DMS53 (cell line): ENCODE measurements at regions not wholly inside any gene's neighbourhood (a gene's known extent, or its start where the extent isn't known, plus 50 kb on each side); places are given as distances from the start of the nearest gene placed in this dataset.
A peak's percentile ranks its signal among the peaks of the same experiment; 100 is the strongest.

ENCODE experiments used
- DNase-seq: peaks from one replicate; lab custom pipeline; 2025; lab: John Stamatoyannopoulos, UW

DNA sequence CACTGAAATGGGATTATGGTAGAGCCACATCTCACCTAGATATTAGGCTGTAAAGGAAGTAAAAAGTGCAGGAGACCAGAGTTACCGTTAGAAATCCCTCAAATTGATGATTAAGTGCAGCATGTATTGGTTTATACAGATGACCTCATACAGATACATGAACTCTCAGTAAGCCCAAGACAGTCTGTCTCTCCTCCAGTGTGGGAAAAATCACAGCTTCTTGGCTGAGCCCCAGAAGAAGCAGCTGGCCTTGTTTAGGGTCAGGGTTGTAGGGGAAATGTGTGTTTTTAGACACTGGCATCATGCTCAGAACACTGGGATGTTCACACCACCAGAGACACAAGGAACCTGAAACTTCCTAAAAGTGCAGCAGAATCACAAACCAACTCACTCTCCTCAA is 135.9 kb downstream of the KATNIP start:
- no peak for DNase-seq

DNA sequence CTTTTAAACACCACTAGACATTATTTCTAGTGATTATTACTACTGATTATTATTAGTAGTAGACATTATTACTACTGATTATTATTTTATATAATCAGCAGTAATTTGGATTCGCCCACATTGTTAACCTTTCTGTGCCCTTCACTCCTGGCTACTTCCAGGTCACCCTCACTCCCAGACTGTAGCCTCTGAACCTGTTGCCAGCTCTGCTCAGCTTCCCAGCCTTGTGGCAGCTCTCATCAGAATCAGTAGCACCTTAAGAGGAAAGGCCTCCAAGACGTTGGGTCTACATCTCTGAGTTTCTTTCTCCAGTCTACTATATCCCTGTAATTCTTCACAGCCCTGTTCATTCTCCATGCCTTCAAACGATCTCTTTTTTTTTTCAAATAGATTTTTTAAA is 137.0 kb downstream of the KATNIP start:
- no peak for DNase-seq

DNA sequence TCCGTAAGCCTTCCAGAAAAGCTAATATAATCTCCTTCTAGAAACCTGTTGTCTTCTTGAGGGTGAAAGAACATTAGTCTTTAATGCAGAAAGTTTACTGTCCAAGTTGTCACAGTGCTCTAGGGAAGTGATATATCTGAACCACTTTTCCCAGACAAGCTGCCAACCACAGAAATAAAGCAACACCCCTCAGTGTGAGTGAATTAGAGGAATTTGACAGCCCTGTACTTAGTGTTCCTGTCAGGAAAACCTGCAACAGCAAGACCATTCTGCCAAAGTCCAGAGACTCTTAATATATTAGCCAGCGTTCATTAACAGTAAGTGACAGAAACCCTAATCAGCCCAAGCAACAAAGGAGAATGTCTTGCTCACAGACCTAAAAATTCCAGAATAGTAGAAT is 137.7 kb downstream of the KATNIP start:
- no peak for DNase-seq

DNA sequence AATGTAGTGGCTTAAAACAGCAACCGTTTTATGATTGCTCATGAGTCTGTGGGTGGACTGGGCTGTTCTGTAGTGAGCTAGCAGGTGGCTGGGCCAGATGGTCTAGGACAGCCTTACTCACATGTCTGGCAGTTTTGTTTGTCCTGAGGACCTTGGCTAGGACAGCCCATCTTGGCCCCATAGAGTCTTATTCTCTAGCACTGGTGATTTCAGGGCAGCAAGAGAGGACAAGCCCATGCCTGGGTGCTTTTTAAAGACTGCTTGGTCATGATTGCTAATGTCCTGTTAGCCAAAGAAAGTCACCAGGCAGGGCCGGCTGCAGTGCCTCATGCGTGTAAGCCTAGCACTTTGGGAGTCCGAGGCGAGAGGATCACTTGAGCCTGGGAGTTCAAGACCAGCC is 139.8 kb downstream of the KATNIP start:
- DNase-seq = no peak

DNA sequence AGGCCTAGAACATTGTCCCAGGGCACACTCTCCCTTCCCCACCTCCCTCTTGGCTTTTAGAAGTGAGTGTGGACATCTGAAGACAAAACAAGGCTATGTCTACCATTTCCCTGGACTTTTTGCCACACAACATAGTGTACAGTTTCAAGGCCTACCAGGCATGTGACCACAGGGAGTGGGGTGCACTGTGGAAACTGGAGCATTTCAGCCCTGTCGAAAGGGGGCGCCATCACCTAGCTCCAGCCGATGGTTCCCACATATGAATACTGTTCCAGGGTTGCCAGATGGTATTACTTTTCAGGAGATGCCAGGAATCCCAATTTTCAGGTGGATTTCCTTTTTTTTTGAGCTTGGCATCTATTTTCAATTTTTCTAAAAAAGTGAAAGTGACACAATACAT is 140.7 kb downstream of the KATNIP start:
- DNase-seq = peak; percentile 22

DNA sequence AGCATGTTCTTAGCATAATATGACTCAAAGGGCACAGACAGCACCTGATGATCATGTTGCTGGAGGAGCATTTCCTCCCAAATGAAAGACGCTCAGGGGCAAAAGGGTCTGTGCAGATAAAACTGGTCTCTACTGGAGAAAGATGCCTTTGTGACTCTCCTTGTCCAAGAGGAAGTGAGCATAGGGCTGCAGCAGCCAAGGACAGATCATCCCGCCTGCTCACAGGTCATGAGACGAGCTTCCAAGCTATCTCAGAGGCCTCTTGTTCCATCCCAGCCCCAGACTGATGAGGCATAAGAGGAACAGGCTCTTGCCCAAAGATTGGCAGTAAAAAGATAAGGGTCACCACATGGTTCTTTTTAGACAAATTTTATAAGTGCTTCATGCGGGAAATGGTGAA is 141.8 kb downstream of the KATNIP start:
- DNase-seq = no peak

DNA sequence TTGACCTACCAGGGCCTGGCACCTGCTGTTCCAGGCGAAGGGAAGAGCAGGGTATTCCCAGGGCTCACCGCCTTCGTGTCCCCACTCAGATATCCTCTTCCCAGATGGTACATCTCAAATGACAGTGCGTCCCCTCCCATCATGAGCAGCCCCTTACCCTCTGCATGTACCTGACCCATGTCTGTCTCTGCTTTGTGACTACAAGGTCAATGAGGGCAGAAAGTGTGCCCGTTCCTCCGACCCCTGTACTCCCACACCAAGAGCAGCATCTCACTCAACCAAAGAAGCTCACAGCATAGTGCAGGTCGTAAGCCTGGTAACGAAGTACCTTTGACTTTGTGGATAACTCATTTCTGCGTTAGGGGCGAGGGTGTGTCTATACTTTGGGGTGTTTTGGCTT is 142.6 kb downstream of the KATNIP start:
- no peak for DNase-seq

DNA sequence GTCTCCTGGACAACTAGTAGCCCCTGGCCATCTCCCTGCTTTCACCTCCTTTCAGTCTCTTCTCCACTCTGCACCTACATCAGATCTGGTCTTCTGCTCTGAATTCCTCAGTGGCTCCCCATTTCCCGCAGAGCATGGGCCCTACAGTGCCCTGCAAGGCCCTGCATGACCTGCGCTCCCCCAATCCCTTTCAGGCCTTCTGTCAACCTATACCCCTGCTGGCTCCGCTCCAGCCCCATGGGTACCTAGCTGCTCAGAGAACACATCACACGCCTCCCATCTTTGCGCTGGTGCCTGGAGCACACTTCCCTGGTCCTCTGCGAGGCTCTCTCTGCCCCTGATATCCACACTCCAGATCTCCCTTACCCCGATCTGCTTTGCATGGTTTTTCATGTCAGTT is 145.2 kb downstream of the KATNIP start:
- no peak for DNase-seq

DNA sequence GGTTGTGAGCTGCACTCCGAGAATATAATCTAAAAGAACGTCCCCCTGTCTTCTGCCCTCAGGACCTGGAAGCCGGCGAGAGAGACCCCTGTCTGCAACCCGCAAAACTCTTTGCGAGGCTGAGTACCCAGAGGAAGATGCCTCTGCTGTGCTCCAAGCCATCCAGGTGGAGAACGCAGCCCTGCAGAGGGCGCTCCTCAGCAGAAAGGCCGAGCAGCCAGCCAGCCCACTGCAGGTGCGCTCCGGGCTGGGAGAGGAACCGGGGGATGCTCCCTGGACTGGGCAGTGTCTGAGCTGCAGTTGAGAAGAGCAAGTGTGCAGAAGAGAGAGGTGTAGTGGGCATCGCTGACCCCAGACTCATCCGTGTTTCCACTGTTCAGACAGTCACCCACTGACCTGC is 148.3 kb downstream of the KATNIP start:
- DNase-seq = no peak

DNA sequence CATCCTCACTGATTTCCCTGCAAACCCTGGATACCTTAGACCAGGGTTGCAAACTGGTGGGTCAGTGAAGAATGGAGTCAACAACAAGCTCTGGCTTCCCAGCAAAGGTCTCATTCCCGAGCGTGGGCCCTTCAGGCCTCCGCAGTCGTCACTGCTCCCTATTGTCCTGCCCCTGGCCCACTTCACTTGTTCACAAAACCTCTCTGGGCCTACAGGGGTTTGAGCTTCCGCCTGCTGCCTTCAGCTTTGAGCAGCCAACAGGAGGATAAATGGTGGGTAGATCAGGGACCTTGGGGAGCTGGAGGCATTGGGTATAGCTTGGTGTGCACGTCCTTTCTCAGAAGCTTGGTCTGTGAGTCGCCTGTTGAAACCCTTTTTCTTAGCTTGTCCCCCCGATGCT is 148.8 kb downstream of the KATNIP start:
- DNase-seq = no peak

DNA sequence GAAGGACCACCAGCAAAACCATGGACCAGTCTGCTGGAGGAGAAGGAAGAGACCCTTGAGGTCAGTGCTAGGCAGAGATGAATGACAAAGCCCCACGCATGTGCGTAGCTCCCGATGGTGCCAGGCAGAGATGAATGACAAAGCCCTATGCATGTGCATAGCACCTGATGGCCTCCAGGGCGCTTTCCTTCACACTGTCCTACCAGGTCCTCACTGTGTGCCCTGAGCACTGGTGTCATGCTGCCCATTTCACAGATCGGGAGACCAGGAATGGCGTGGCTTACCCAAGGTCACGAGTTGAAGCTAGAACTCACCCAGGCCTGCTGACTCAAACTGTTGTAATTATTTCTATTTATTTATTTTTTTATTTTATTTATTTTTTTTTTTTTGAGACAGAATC is 149.6 kb downstream of the KATNIP start:
- no peak for DNase-seq

DNA sequence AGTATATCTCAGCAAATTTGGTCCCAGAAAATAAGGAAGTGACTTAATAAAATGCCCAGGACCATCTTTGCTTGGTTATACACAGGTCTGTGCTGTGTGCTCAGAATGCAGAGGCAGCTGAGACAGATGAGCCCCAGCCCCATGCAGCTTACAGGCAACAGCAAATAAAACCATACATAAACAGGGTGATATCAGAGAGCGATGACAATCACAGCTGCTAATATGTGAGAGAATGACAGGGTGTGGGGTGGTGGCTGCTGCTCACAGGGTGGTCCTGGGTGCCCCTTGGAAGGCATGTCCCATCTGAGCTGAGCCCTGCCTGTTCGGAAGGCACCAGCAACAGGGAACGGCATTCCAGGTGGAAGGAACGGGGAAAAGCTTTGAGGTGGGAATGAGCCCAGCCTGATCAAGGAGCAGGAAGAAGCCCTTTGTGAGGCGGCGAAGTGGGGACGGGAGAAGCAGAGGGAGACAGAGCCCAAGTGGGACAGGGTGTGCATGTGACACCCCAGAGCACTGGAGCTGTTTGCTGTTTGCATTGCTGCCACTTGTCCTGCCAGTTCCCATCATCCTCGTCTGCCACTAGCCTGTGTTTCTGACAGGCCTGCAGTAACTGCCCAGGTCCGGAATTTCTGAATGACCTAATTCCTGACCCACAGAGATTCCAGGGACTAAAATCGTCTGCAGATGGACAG is 150.5 kb downstream of the KATNIP start:
- peak; percentile 3 for DNase-seq

DNA sequence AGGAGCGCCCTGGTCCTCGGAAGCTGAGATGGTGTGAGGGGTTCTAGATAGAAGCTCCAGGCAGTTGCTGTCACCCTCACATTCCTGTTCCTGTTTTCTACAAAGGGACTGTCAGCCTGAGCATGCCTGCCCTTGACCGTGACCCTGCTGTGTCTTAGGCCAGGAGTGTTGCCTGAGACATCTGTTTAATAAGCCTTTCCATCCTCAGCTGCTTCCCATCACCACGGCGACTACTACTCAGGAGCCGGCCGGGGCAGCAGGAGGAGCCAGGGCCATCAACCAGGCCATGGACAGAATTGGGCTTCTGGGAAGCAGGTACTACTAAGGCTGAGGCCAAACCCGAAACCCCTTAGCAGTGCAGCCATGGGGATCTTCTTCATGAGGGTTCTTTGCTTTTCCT is 151.4 kb downstream of the KATNIP start:
- no peak for DNase-seq

DNA sequence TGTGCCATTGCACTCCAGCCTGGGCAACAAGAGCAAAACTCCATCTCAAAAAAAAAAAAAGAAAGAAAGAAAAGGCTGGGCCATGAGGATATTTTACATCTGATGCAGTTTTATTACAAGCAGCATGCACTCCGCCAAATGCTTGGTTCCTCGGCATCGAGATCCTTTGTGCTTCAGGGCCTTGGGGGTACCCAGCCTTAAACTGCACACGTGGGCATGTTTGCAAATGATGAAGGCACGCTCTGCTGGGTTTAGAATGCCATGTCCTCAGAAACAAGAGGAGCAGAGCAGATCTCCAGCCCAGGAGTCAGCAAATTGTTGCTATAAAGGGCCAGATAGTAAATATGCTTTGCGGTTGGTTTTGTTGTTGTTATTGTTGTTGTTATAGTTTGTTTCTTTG is 153.2 kb downstream of the KATNIP start:
- no peak for DNase-seq

DNA sequence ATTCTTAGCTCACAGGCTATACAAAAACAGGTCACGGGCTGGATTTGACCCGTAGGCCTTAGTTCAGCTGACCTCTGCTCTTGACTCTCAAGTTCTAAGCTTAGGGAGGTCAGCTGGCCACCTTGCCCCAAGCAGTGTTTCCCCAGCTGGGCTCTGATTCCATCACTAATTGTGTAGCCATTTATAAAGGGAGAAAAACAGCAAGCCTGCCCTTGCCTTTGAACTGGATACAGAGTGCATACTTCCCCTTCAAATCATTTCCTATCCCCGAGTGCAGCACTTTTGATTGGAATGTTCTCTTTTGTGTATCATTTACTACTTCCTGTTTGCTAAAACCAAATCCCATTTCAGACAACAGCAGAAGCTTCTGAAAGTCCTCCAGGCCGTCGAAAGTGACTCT is 153.6 kb downstream of the KATNIP start:
- peak; percentile 31 for DNase-seq

DNA sequence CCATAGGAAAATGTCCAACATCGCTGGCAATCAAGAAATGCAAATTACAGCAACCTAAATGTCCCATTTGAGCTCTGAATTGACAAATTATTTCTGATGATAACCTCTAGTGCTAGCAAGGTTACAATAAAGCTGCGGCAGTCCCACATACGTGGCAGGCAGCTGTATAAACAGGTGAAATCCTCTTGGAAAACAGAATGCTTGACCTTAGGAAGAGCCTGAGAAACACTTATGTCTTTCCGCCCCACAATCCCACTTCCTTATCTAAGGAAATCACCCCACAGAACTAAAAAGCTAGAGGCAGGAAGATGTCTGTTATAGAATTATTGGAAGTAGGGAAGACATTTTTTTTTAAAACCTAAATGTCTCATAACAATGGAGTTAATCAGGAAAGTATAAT is 154.3 kb downstream of the KATNIP start:
- peak; percentile 72 for DNase-seq

DNA sequence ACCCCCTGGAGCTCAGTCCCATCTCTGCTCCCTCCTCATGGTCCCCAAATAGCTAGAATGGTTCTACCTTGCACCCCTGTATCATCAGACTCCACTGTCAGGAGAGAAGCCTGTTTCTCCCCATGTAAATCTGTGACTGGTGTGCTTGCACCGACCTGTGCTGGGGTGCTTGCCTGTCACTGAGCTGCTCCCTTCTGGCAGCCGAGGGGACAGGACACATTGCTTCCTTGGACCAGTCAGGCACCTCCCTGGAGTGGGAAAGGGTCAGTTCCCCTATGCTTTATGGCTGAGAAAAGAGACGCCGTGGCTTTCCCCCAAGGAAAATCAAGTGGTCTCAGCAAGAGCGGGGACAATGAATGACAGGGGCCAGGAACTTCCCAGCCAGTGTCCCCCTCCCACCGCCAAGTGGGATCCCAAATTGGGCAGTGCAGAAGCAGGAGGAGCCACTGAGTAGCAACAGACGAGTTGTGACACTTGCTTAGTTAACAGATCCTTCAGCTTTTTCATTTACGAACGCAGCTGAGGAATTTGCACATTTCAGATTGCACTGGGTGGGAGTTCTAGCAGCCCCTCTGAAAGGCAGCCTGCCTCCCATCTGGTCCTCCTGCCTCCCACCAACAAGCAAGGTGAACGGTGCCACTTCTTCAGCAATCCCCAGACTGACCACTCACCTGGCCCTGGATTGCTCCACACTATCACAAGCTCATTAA is 156.4 kb downstream of the KATNIP start:
- DNase-seq = no peak

DNA sequence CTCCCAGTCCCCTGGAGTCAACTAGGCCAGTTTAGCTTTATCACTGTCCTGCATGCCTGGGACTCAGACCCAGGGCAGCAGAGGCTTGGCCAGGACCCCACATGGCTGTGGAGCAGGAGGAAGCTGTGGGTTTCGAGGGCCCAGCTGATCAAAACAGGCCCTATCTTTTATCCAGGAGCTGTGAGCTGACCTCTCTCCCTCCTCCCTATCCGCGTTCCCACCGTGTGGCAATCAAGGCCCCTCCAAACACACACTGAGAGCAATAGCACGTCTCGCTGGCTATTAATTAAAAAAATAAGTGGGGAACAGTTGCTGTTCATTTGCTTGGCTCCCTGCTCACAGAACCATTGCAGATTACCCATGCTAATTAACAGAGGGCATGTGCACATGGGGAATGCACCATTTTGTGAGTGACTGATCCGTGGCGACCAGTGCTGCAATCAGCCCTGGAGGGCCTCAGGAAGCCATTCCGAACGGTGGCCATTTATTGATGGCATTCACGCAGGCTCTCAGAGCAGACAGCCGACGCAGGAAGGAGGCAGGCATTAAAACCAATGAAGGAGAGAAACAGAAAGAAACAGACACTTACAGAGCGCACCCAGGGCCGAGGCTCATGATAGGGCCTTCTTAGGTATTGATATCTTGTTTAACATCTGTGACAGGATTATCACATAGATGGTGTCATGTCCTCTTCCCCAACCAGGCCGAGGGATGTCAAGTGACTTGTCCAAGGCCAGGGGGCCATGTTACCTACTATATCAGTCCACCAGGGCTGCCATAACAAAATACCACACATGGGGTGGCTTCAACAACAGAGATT is 157.1 kb downstream of the KATNIP start:
- no peak for DNase-seq

DNA sequence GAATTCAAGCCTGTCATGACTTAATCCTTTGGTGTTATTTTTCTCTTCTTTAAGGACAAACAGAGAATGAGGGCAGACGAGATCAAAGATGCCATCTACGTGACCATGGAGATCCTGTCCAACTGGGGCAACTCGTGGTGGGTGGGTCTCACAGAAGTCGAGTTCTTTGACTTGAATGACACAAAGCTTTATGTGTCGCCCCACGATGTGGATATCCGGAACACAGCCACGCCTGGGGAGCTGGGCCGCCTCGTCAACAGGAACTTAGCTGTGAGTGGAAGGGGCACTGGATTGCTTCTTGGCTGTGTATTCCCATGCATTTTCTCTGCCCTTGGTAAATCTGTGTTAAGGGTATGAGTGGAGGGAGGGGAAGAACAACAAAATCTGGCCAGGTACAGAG is 158.7 kb downstream of the KATNIP start:
- DNase-seq = no peak

DNA sequence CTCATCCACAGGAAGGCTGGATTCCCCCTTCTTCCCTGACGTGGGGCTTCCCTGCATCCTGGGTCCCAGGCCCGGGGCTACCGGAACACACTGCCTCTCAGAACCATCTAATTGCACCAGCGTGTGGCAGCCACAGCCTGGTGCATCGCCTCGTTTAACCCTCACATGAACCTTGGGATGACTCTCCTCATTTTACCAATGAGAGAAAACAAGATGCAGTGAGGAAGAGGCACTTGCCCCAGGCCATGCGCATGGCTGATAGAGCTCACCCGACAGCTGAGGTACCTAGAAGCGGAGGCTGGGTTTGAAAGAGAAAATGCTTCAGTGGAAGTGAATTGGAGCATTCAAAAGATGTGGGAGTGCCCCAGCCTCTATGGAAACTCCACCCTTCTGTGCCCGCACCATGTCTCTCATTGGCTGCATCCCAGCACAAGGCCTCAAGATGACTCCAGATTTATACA is 162.3 kb downstream of the KATNIP start:
- DNase-seq = no peak

DNA sequence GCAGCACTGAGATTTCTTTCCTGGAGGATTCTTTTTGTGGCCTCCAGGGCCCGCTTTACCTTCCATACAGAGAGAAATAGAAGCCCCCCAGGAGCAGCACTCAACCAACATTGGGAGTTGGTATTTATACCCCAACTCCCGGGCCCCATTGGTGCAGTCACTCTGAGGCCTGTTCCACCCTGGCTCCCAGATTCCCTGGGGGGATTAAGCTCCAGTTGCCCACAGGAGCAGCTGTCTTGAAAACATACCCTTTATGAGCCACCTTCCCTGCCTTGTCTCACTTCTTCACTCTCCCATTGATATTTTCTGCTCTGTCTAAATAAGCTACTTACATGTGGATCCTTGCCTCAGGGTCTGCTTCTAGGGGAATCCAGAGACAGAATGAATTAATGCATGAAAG is 167.8 kb downstream of the KATNIP start:
- no peak for DNase-seq

DNA sequence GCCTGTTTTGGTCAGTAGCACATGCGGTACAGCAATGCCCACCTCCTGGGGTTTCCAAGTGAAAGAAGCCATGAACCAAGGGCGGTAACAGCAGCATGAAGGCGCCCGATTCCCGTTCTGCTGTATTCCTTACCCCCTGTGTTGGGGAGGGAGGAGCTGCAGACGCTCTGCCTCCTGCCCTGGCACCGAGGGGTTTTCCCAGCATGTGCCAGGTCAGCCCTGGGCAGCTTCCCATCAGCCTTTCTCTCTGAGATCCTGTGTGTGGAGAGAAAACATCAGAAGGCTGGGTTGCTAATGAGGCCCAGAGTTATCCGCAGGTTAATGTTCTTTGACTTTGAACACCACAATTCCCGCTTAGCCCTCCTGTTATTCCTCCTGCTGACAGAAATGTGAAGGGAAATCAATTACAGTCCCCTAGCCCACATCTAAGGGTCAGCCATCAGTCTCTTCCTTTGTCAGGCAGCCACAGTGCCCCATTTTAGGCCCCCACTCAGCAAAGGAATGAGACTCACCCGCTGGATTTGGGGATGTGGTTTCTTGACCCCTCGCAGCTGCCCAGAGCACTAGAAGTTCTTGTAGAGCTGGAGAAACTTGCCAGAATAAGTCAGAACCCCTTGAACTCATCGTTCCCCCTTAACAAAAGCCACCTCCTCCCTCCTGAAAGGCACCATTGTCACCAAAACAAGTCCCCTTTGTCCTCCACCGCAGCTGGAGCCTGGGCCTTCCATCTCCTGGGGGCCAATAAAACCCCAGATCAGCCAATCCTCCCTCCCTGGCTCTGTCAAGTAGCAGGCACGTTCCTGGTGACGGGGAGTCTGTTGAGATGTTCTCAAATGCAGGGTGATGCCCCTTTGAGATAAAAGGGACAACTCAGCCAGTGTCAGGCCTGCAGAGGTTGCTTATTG is 168.5 kb downstream of the KATNIP start:
- no peak for DNase-seq
